ELR (cell line): ENCODE measurements at regions not wholly inside any gene's neighbourhood (a gene's known extent, or its start where the extent isn't known, plus 50 kb on each side); places are given as distances from the start of the nearest gene placed in this dataset.
A peak's percentile ranks its signal among the peaks of the same experiment; 100 is the strongest.
"Not testable (repeated sequence)": the region's sequence is repeated elsewhere in the genome, so short reads cannot be mapped to it uniquely, and the experiment has no call there.

ENCODE experiments used
- DNase-seq: peaks from one replicate; pipeline ENCODE4 v3.0.0-alpha.2; 2015; ENCODE audit warnings: low read depth

- DNase-seq: peak; percentile 10
These were observed 133.1 kb upstream of the IGSF10 start for GRCh38 chr3:151593928-151594327.

GRCh38 chr3:151592287-151592686, 131.4 kb upstream of the IGSF10 start:
- no peak for DNase-seq

GRCh38 chr3:151591441-151591840, 130.6 kb upstream of the IGSF10 start:
- no peak for DNase-seq

GRCh38 chr3:151589311-151589710, 128.4 kb upstream of the IGSF10 start:
- no peak for DNase-seq

- DNase-seq: not testable (repeated sequence)
These were observed 126.8 kb upstream of the IGSF10 start for GRCh38 chr3:151587659-151588058.

GRCh38 chr3:151584566-151584965, 123.7 kb upstream of the IGSF10 start:
- peak; percentile 27 for DNase-seq

GRCh38 chr3:151581035-151581434, 120.2 kb upstream of the IGSF10 start:
- no peak for DNase-seq

GRCh38 chr3:151580591-151580990, 119.7 kb upstream of the IGSF10 start:
- DNase-seq: peak; percentile 65

GRCh38 chr3:151579571-151580270, 118.9 kb upstream of the IGSF10 start:
- DNase-seq: no peak

GRCh38 chr3:151578495-151578894, 117.6 kb upstream of the IGSF10 start:
- DNase-seq: no peak

GRCh38 chr3:151576511-151577137, 115.8 kb upstream of the IGSF10 start:
- DNase-seq: no peak

GRCh38 chr3:151568184-151568583, 107.3 kb upstream of the IGSF10 start:
- DNase-seq: no peak

GRCh38 chr3:151567477-151567876, 106.6 kb upstream of the IGSF10 start:
- no peak for DNase-seq

- DNase-seq: no peak
These were observed 103.4 kb upstream of the IGSF10 start for GRCh38 chr3:151564261-151564660.

GRCh38 chr3:151563305-151563704, 102.4 kb upstream of the IGSF10 start:
- no peak for DNase-seq

- DNase-seq: no peak
These were observed 102.0 kb upstream of the IGSF10 start for GRCh38 chr3:151562891-151563290.

GRCh38 chr3:151561878-151562277, 101.0 kb upstream of the IGSF10 start:
- no peak for DNase-seq

GRCh38 chr3:151560738-151561137, 99.9 kb upstream of the IGSF10 start:
- no peak for DNase-seq

- no peak for DNase-seq
These were observed 98.9 kb upstream of the IGSF10 start for GRCh38 chr3:151559736-151560135.

- DNase-seq: no peak
These were observed 97.8 kb upstream of the IGSF10 start for GRCh38 chr3:151558661-151559060.

- no peak for DNase-seq
These were observed 96.4 kb upstream of the IGSF10 start for GRCh38 chr3:151557068-151557840.

- DNase-seq: no peak
These were observed 95.7 kb upstream of the IGSF10 start for GRCh38 chr3:151556596-151556995.

GRCh38 chr3:151555523-151555922, 94.7 kb upstream of the IGSF10 start:
- DNase-seq: no peak
